HG02852 (cell line): ENCODE measurements at regions not wholly inside any gene's neighbourhood (a gene's known extent, or its start where the extent isn't known, plus 50 kb on each side); places are given as distances from the start of the nearest gene placed in this dataset.

Source experiments
- ATAC-seq: cut with Tn5 transposase; IDR thresholded peaks from one replicate; pipeline ENCODE4 v1.9.1; 2021; ENCODE audit warnings: mild to moderate bottlenecking, moderate library complexity; ENCODE audit not compliant: unreplicated experiment

GRCh38 chr9:23288545-23288944, 537.5 kb downstream of the ELAVL2 start:
- no peak for ATAC-seq

GRCh38 chr9:23290973-23291372, 535.1 kb downstream of the ELAVL2 start:
- no peak for ATAC-seq

DNA sequence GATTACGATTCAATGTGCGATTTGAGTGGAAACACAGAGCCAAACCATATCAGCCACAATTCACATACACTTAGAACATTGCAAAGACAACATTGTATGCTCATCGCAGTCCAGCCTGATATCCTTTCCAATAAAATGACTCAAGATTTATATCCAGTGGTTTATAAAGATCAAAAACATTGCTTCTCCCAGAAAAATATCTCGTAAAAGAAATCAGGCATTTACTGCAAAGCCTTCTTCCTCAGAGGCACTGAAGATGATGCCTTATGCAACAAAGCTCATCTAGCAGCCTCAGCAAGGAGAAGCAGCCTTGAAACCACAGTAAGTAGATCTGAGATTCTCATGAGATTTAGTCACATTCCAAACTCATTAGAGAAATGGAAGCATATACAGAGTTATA, 523.8 kb downstream of the ELAVL2 start:
- ATAC-seq, result no peak

- no peak for ATAC-seq
Measured at GRCh38 chr9:23306731-23307130, 519.3 kb downstream of the ELAVL2 start.

DNA sequence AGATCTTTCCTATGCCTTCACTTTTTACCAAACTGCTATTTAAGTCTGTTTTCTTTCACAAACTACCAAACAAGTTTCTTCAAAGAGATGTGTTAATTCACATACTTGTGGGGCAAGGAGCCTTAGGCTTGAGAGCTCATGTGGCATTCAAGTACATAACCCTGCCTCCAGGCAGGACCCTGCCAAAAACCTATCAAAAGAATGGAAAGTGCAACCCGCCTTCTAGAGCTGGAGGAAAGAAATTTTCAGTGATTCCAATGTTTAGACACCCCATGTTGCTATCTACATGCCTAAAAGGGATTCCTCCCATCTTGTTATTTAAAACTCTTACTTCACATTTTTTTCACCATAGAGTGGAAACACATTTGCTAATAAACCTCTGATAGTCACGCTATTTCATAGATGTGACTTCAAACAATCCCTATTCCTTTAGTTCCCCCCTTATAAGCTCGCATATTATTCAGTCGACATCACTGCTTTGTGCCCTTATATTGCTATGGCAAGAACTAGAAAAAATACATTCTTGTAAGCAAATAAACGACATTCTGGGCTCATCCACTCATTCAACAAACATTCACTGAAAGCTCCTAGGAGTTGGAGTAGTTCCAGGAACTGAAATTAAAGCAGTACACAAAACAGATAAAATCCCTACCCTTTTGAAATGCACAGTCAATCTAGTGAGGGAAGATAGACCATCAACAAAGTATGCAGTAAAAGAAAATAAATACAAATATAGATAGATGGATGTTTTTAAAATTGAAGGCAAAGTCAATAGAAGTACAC, 518.1 kb downstream of the ELAVL2 start:
- ATAC-seq, result no peak

DNA sequence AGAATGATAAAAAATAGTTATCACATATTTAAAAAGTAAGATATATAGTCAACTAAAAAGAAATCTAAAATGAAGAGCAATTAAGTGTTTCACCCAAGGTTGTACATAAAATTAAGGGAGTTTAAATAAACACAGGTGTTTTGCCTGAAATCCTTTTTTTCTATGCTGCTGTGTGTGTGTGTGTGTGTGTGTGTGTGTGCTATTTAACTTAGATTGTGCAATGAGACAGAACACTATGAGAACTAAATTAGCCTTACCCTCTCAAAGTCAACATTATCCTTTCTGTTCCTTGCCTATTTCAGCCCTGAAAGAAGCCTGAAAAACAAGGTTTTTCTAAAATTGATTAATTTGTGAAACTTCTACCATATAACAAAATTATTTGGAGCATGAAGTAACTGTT, 516.2 kb downstream of the ELAVL2 start:
- ATAC-seq, result no peak

GRCh38 chr9:23314247-23314646, 511.8 kb downstream of the ELAVL2 start:
- ATAC-seq, result no peak

- ATAC-seq, result no peak
Measured at GRCh38 chr9:23319092-23319491, 506.9 kb downstream of the ELAVL2 start.

GRCh38 chr9:23321049-23321448, 505.0 kb downstream of the ELAVL2 start:
- ATAC-seq, result no peak

DNA sequence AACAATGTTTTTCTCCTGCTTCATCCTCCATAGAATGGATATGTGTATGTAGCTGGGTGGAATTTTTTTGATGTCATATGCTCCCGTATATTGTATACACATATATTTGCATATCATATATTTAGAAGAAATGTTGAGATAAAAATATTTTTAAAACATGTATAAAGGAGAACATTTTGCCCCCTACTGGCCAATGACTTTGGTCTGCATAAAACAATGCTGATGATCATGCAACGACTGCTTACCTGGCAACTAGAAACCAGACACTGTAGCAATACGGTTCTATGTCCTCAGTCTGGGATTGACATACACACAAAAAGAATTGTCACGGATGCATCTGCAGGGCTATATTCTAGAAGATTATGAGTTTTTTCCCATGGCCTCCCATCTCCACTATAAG, 503.6 kb downstream of the ELAVL2 start:
- ATAC-seq, result no peak

DNA sequence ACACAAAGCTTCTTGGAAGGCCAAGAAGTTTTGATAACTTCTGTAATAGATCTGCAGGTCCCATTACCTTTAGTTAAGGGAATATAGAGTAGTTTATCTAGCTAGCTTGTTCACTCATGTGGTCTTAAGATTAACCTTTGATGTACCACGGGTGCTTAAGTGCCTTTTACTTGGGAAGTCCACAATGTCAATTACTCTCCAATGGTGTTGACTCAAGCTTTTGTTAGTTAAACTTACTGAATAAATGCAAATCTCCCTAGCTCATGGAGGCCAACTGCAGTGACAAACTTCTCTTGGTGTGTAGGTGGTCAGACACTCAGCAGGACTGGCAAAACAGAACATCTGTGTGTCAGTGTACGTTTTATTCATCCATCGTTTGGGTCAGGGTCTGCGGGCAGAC, 501.5 kb downstream of the ELAVL2 start:
- no peak for ATAC-seq

DNA sequence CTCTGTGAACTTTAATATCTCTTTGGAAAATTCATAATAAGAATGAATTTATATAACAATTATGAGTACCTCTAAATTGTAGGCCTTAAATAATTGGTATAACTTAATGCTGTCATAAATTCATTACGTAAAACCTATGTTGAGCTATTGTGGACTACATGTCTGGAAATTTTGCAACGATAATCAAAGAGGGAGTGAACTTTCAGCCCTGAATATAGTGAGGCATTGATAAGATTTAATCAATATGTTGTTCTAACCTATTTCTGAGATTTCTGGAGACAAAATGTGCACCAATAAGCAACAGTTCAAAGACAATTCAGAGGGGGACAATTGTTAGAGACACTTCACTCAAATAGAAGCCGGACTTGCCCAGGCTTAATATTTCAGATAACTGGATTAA, 499.4 kb downstream of the ELAVL2 start:
- no peak for ATAC-seq

GRCh38 chr9:23341346-23341745, 484.7 kb downstream of the ELAVL2 start:
- no peak for ATAC-seq

GRCh38 chr9:23342291-23342690, 483.7 kb downstream of the ELAVL2 start:
- ATAC-seq, result no peak

DNA sequence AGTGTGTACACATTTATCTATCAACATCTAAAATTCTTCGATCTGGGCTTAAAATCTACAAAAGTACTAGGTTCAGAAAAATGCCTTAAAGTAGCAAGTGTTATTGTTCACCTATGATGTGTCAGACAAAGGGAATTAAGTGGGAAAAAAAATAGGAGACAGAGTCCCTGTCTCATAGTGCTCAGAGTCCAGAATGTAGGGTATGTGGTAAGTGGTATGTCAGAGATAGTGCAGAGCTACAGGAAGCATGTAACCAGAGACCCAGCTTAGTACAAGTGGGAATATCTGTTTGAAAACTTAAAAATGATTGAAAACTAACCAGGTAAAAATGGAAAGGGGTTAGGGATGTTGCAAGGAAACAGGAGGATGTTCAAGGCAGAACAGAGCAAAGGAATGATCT, 482.8 kb downstream of the ELAVL2 start:
- ATAC-seq, result no peak

DNA sequence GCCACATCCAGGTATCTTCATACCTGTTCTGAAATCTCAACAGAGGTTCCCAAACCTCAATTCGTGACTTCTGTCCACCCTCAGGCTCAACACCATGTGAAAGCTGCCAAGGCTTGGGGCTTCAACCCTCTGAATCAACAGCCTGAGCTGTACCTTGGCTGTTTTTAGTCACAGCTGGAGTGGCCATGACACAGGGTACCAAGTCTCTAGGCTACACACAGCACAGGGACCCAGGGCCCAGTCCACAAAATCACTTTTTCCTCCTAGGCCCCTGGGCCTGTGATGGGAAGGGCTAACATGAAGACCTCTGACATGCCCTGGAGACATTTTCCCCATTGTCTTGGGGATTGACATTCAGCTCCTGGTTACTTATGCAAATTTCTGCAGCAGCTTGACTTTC, 464.9 kb downstream of the ELAVL2 start:
- no peak for ATAC-seq

- no peak for ATAC-seq
Measured at GRCh38 chr9:23372703-23373102, 453.3 kb downstream of the ELAVL2 start.

DNA sequence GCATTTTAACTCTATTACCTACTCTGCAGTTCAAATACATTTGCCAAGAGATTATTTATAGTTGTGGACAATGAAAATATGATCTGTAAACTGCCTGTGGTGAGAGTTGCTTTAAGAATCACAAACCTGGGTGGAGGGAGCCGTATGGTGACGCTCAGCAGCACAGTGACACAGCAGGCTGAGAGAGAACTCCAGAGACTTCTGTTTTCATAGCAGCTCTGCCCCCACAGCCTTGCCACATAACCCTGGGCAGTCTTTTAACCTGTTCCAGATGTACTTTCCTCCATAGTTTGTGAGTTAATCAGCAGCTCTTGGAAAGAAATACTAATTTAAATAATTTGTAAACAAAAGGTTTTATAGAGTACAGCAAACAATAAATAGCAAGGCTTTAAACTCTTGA, 450.5 kb downstream of the ELAVL2 start:
- ATAC-seq, result no peak

DNA sequence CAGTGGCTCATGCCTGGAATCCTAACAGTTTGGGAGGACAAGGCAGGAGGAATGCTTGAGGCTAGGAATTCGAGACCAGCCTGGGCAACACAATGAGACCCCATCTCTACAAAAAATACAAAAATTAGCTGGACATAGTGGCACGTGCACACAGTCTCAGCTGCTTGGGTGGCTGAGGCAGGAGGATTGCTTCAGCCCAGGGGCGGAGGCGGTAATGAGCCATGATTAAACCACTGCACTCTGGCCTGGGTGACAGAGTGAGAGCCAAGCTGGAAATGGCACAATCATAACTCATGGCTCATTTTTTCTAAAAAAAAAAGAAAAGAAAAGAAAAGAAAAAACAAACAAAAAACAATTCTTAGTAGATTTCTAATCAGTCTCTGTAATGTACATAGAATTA, 446.2 kb downstream of the ELAVL2 start:
- ATAC-seq, result no peak

DNA sequence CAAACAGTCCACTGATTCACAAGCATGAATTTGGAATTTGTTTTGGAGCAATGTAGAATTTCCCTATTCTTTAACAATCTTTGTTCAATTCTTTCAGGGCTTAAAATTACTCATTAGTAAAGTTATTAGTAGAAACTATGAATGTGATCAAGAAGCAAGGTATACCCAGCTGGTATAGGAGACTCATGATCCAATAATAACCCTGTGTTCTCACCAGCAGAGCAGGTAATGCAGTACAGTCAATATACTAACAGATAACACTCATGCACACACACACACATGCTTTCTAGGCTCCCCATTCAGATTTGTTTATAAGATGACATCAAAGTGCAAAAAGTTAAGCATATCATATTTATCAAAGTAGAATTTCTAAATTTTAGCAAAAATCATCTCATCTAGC, 445.2 kb downstream of the ELAVL2 start:
- no peak for ATAC-seq

GRCh38 chr9:23382418-23382817, 443.6 kb downstream of the ELAVL2 start:
- ATAC-seq, result no peak

GRCh38 chr9:23394189-23394588, 431.9 kb downstream of the ELAVL2 start:
- no peak for ATAC-seq

GRCh38 chr9:23408874-23409273, 417.2 kb downstream of the ELAVL2 start:
- ATAC-seq, result no peak
